ENCODE measurements at regions not wholly inside any gene's neighbourhood (a gene's known extent, or its start where the extent isn't known, plus 50 kb on each side); places are given as distances from the start of the nearest gene placed in this dataset.
"Not testable (repeated sequence)": the region's sequence is repeated elsewhere in the genome, so short reads cannot be mapped to it uniquely, and the experiment has no call there.

DNA sequence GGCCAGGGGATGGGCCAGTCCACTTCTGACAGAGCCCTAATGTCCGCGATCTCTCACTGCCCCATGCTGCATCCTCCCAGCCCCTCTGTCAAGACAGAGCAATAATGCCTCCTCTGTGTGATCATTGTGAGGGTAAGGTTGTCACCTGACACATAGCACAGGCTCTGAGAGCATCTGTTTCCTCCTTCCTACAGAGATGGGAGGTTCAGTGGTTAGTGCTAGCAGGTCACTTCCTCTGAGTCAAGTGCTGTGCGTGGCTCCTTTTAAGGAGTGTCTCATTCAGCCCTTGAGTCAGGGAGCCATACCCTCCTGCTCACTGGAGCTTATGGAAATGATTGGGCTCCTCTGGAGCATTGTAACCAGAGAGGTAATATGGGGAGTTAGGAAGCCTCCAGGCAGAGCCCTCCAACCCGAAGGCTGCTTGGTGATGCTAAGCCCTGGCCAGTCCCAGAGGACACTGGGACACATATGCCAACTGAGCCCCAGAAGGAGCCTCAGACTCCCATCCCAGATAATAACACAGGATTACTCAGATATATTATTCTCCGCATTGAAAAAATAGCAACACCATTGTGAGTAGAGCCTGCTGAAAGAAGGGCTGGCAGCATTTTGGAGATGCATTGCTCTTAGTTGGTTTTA lies 189.0 kb downstream of the GALNT1 start:
- peak in 1 of 2 donors; percentile 5 for DNase-seq (ENCODE audit: low read depth in 2 of 2)

DNA sequence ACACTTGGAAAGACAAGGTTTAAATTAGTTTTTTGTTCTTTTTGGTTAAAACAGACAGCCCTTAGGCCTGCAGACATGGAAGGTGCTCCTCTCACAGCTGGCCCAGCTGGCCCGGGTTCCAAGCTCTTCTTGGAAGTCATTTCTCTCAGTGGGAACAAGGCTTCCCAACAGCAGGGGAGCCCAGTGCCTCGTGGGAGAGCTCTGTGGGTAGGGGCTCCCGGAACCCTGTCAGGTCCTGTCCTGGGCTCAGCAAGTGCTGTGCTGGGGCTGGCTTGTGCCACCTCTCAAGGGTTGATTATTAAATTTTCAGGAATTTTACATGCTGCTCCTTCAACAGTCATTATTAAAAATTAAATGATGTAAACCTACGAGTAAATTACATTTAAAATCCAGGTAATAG lies 189.6 kb downstream of the GALNT1 start:
- no peak for DNase-seq (ENCODE audit: low read depth in 2 of 2)

GRCh38 chr18:35775887-35776286 lies 194.3 kb downstream of the GALNT1 start:
- no peak for DNase-seq (ENCODE audit: low read depth in 2 of 2)

- no peak for DNase-seq (ENCODE audit: low read depth in 2 of 2)
These were observed 194.9 kb downstream of the GALNT1 start for GRCh38 chr18:35776473-35776872.

DNA sequence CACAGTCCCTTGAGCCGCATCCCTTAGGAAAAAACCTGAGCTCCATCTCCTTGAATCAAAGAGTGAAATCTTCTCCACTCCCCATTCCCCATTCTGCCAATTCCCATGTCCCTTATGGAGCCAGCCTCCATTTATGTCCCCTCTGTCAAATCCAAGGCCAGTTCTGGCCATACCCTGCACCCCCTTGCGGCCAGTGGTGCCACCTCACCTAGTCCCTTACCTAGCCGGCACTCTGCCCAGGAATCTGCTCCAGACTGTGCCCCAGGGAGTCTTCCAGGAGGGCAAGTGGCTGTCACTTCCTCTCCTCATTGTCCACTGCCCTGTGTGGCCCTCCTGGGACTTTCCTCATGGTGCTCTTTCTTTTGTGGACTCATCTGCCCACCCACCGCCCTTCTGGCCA lies 195.4 kb upstream of the RMP24 start:
- no peak for DNase-seq (ENCODE audit: low read depth in 2 of 2)

- DNase-seq (ENCODE audit: low read depth in 2 of 2), result no peak
These were observed 193.4 kb upstream of the RMP24 start for GRCh38 chr18:35778850-35779627.

DNA sequence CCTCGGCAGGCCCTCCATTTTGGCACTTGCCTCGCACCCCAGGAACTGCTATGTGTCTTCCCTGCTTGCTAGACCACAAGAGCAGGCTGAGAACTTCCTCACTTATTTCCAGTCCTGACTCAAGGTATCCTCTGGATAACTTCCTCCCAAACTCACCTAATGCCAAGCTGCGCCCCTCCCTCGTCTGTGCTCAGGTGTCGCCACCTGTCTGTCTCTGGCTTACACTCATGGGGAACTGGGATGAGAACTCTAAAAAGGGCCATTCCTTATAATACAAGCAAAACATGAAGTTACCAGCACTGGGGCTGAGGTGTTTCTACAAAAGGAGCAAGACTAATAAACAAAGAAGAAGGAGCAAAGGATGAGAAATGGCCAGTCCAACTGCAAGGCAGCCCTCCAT lies 191.5 kb upstream of the RMP24 start:
- DNase-seq (ENCODE audit: low read depth in 2 of 2), result no peak

- DNase-seq (ENCODE audit: low read depth in 2 of 2), result no peak
These were observed 189.6 kb upstream of the RMP24 start for GRCh38 chr18:35782926-35783325.

GRCh38 chr18:35786365-35787042 lies 186.0 kb upstream of the RMP24 start:
- no peak for DNase-seq (ENCODE audit: low read depth in 2 of 2)

DNA sequence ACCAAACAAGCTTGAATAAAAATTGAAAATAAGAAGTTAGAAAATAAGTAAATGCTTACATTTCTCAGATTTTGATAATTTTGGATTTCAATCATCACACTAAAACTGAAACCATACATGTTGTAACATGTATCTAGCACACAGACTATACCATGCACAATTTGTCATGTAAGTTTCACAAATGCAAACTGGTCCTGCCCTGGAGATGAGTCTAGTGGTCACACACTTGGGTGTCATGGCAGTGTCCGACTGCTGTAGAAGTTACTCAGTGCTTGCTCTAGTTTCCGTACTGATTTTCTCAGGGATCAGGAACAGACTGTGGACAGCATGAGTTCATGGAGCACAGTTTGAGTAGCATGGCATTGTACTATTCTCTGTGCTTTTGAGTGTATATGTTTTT lies 182.9 kb upstream of the RMP24 start:
- no peak for DNase-seq (ENCODE audit: low read depth in 2 of 2)

DNA sequence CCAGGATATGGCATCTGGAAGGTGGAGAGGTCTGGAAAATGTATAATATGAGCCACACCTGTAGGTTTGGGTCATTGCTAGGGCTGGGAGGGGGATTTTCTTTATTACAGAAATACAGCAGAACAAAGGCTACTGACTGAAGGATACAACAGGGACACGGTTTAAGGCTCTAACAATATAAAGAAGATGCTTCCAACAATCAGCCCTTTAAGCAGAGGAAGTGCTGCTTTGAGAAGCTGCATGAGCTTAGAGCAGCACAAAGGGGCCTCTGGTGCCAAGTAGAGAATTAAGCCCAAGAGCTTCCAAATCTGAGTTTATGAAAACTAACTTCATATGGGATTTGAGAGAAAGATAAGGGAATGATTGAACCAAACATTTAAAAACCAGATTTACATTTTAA lies 174.5 kb upstream of the RMP24 start:
- DNase-seq (ENCODE audit: low read depth in 2 of 2), result no peak

DNA sequence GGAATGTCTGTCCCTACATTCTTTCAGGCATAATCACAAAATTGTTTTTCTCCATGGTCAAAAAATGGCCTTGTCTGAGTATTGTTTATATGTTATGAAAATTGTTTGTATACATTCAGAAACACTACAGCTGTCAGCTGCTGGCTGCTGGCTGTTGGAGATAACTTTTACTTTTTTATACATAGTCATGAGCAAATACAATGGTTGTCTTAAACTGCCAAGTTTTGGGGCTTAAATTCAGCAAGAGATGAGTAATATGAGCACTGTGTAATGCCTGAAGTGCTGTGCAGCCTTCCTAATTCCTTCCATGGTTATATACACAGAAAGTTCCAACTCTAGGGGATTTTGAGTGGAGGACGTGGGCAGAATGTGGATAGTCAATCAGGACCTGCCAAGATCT lies 168.9 kb upstream of the RMP24 start:
- DNase-seq (ENCODE audit: low read depth in 2 of 2), result no peak

GRCh38 chr18:35804377-35804776 lies 168.1 kb upstream of the RMP24 start:
- DNase-seq (ENCODE audit: low read depth in 2 of 2), result no peak

DNA sequence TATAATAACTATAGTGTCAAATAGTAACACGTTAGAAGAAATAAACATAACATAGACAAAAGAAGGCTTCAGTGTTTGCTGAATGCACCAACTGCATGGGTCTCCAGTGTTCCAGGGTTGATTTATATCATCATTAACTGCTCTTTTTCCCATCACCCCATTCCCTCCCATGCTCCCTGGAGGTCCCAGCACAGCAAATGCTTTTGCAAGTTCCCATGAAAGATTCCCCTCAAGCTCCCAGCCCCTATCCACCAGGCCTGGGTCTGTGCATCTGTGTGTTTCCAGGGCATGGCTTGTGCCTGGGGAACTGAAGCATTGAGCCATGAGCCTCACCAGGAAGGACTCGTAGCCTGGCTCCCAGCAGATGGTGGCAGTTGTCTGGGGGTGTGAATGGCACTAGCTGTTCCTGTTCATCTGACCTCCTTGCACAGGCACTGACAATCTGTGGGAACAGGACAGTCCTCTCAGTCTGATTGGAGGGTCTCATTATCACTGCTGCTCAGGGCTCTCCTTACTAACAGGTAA lies 164.6 kb upstream of the RMP24 start:
- DNase-seq (ENCODE audit: low read depth in 2 of 2), result no peak

DNA sequence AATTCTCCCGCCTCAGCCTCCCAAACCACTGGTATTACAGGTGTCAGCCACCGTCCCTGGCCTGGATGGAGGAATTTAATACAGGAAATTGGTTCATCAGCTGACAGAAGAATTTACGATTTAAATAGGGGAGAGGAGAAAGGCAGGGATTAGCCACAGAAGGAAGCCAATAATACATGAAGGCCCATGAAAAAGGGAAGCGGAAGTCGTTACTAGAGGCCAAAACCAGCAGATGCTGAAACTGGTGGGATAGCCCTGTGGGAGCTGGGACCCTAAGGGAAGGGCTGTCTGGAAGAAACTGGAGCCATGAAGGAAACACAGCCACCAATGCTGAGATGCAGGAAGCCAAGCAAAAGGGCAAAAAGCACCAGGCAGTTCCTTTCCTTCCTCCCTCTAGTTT lies 163.7 kb upstream of the RMP24 start:
- DNase-seq (ENCODE audit: low read depth in 2 of 2), result no peak

- DNase-seq (ENCODE audit: low read depth in 2 of 2), result no peak
These were observed 162.0 kb upstream of the RMP24 start for GRCh38 chr18:35810520-35810919.

DNA sequence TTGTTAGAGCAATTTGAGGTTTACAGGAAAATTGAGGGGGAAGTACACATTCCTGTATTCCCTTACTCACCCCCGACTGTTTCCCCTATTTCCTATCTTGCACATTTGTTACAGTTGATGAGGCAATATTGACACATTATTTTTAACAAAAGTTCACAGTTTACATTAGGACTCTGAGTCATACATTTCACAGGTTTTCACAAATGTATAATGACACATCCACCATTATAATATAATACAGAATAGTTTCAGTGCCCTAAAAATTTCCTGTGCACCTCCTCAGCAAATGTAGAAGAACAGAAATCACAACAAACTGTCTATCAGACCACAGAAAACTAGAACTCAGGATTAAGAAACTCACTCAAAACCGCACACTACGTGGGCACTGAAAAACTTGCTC lies 160.6 kb upstream of the RMP24 start:
- no peak for DNase-seq (ENCODE audit: low read depth in 2 of 2)

DNA sequence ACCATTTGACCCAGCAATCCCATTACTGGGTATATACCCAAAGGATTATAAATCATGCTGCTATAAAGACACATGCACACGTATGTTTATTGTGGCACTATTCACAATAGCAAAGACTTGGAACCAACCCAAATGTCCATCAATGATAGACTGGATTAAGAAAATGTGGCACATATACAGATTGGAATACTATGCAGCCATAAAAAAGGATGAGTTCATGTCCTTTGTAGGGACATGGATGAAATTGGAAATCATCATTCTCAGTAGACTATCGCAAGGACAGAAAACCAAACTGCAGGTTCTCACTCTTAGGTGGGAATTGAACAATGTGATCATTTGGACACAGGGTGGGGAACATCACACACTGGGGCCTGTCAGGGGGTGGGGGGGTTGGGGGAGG lies 157.5 kb upstream of the RMP24 start:
- DNase-seq (ENCODE audit: low read depth in 2 of 2), result not testable (repeated sequence)

- DNase-seq (ENCODE audit: low read depth in 2 of 2), result no peak
These were observed 156.5 kb upstream of the RMP24 start for GRCh38 chr18:35816003-35816402.

- no peak for DNase-seq (ENCODE audit: low read depth in 2 of 2)
These were observed 154.7 kb upstream of the RMP24 start for GRCh38 chr18:35817604-35818352.

- no peak for DNase-seq (ENCODE audit: low read depth in 2 of 2)
These were observed 154.2 kb upstream of the RMP24 start for GRCh38 chr18:35818353-35818667.

GRCh38 chr18:35822413-35822812 lies 150.1 kb upstream of the RMP24 start:
- DNase-seq (ENCODE audit: low read depth in 2 of 2), result no peak
